ENCODE measurements at regions not wholly inside any gene's neighbourhood (a gene's known extent, or its start where the extent isn't known, plus 50 kb on each side); places are given as distances from the start of the nearest gene placed in this dataset.
"Not testable (repeated sequence)": the region's sequence is repeated elsewhere in the genome, so short reads cannot be mapped to it uniquely, and the experiment has no call there.

GRCh38 chr14:55780156-55780946 is 200.3 kb downstream of the KTN1 start:
- H3K9me3 ChIP-seq (ENCODE audit: control insufficient read depth, insufficient read depth, low read length), result no peaks in the 10 kb centered on the region
- H3K36me3 ChIP-seq (ENCODE audit: insufficient read depth, low read length), result no peaks in the 10 kb centered on the region
- no peaks in the 10 kb centered on the region for H3K4me1 ChIP-seq (ENCODE audit: insufficient read depth, low read length)
- H3K9ac ChIP-seq (ENCODE audit: low read depth, low read length), result no peak overlapping the region

GRCh38 chr14:55781046-55781445 is 201.0 kb downstream of the KTN1 start:
- Histone ChIP-seq H3K9ac (ENCODE audit: low read depth, low read length) (no peak overlapping the region), H3K36me3 (ENCODE audit: insufficient read depth, low read length) (no peaks in the 10 kb centered on the region), H3K9me3 (ENCODE audit: control insufficient read depth, insufficient read depth, low read length) (no peaks in the 10 kb centered on the region), H3K4me1 (ENCODE audit: insufficient read depth, low read length) (no peaks in the 10 kb centered on the region)

GRCh38 chr14:55782166-55782565 is 202.2 kb downstream of the KTN1 start:
- no peaks in the 10 kb centered on the region for H3K9me3 ChIP-seq (ENCODE audit: control insufficient read depth, insufficient read depth, low read length)

GRCh38 chr14:55789406-55789805 is 209.4 kb downstream of the KTN1 start:
- H3K4me1 ChIP-seq (ENCODE audit: insufficient read depth, low read length), result peaks cover under 1% of the 10 kb centered on the region; the same call in 1 of the 2 replicates
- H3K9me3 ChIP-seq (ENCODE audit: control insufficient read depth, insufficient read depth, low read length), result no peaks in the 10 kb centered on the region
- H3K36me3 ChIP-seq (ENCODE audit: insufficient read depth, low read length), result no peaks in the 10 kb centered on the region
- H3K9ac ChIP-seq (ENCODE audit: low read depth, low read length), result no peak overlapping the region

More at GRCh38 chr14:55782166-55782565, 202.2 kb downstream of the KTN1 start:
- H3K4me1 ChIP-seq (ENCODE audit: insufficient read depth, low read length), result no peaks in the 10 kb centered on the region
- H3K9ac ChIP-seq (ENCODE audit: low read depth, low read length), result no peak overlapping the region
- H3K36me3 ChIP-seq (ENCODE audit: insufficient read depth, low read length), result no peaks in the 10 kb centered on the region

- H3K36me3 ChIP-seq (ENCODE audit: insufficient read depth, low read length), result no peaks in the 10 kb centered on the region
- H3K9me3 ChIP-seq (ENCODE audit: control insufficient read depth, insufficient read depth, low read length), result no peaks in the 10 kb centered on the region
- no peak overlapping the region for H3K9ac ChIP-seq (ENCODE audit: low read depth, low read length)
- H3K4me1 ChIP-seq (ENCODE audit: insufficient read depth, low read length), result peaks cover 20% of the 10 kb centered on the region
These were observed 214.9 kb downstream of the KTN1 start for GRCh38 chr14:55794655-55795595.

GRCh38 chr14:55796513-55796912 is 216.5 kb downstream of the KTN1 start:
- H3K4me1 ChIP-seq (ENCODE audit: insufficient read depth, low read length), result peaks cover 24% of the 10 kb centered on the region
- not testable (repeated sequence) for H3K9ac ChIP-seq (ENCODE audit: low read depth, low read length); H3K9me3 ChIP-seq (ENCODE audit: control insufficient read depth, insufficient read depth, low read length); H3K36me3 ChIP-seq (ENCODE audit: insufficient read depth, low read length)

GRCh38 chr14:55798406-55798805 is 218.4 kb downstream of the KTN1 start:
- peaks cover 24% of the 10 kb centered on the region for H3K4me1 ChIP-seq (ENCODE audit: insufficient read depth, low read length)
- peaks cover 15% of the 10 kb centered on the region for H3K9me3 ChIP-seq (ENCODE audit: control insufficient read depth, insufficient read depth, low read length)
- no peaks in the 10 kb centered on the region for H3K36me3 ChIP-seq (ENCODE audit: insufficient read depth, low read length)
- H3K9ac ChIP-seq (ENCODE audit: low read depth, low read length), result no peak overlapping the region

GRCh38 chr14:55799508-55800095 is 219.6 kb downstream of the KTN1 start:
- H3K36me3 ChIP-seq (ENCODE audit: insufficient read depth, low read length), result no peaks in the 10 kb centered on the region
- H3K9ac ChIP-seq (ENCODE audit: low read depth, low read length), result no peak overlapping the region
- H3K4me1 ChIP-seq (ENCODE audit: insufficient read depth, low read length), result peaks cover 21% of the 10 kb centered on the region
- peaks cover 15% of the 10 kb centered on the region for H3K9me3 ChIP-seq (ENCODE audit: control insufficient read depth, insufficient read depth, low read length)

GRCh38 chr14:55800156-55800785 is 220.3 kb downstream of the KTN1 start:
- Histone ChIP-seq H3K4me1 (ENCODE audit: insufficient read depth, low read length) (peaks cover 19% of the 10 kb centered on the region; the same call in 1 of the 2 replicates), H3K9ac (ENCODE audit: low read depth, low read length) (no peak overlapping the region; the same call in 1 of the 2 replicates), H3K36me3 (ENCODE audit: insufficient read depth, low read length) (no peaks in the 10 kb centered on the region)

GRCh38 chr14:55801121-55801520 is 221.1 kb downstream of the KTN1 start:
- Histone ChIP-seq H3K9ac (ENCODE audit: low read depth, low read length) (no peak overlapping the region), H3K36me3 (ENCODE audit: insufficient read depth, low read length) (no peaks in the 10 kb centered on the region), H3K9me3 (ENCODE audit: control insufficient read depth, insufficient read depth, low read length) (peaks cover 15% of the 10 kb centered on the region), H3K4me1 (ENCODE audit: insufficient read depth, low read length) (peaks cover 19% of the 10 kb centered on the region; the same call in 1 of the 2 replicates)

More at GRCh38 chr14:55800156-55800785, 220.3 kb downstream of the KTN1 start:
- H3K9me3 ChIP-seq (ENCODE audit: control insufficient read depth, insufficient read depth, low read length), result peaks cover 15% of the 10 kb centered on the region

- Histone ChIP-seq H3K9me3 (ENCODE audit: control insufficient read depth, insufficient read depth, low read length) (peaks cover 15% of the 10 kb centered on the region), H3K9ac (ENCODE audit: low read depth, low read length) (no peak overlapping the region), H3K36me3 (ENCODE audit: insufficient read depth, low read length) (no peaks in the 10 kb centered on the region), H3K4me1 (ENCODE audit: insufficient read depth, low read length) (peaks cover 19% of the 10 kb centered on the region; the same call in 1 of the 2 replicates)
These were observed 223.2 kb downstream of the KTN1 start for GRCh38 chr14:55802986-55803872.

GRCh38 chr14:55803873-55804553 is 224.0 kb downstream of the KTN1 start:
- H3K4me1 ChIP-seq (ENCODE audit: insufficient read depth, low read length), result peaks cover 13% of the 10 kb centered on the region; the same call in 1 of the 2 replicates
- H3K9me3 ChIP-seq (ENCODE audit: control insufficient read depth, insufficient read depth, low read length), result peaks cover 15% of the 10 kb centered on the region
- no peak overlapping the region for H3K9ac ChIP-seq (ENCODE audit: low read depth, low read length)
- no peaks in the 10 kb centered on the region for H3K36me3 ChIP-seq (ENCODE audit: insufficient read depth, low read length)

- Histone ChIP-seq H3K9ac (ENCODE audit: low read depth, low read length) (no peak overlapping the region), H3K36me3 (ENCODE audit: insufficient read depth, low read length) (no peaks in the 10 kb centered on the region), H3K4me1 (ENCODE audit: insufficient read depth, low read length) (peaks cover under 1% of the 10 kb centered on the region; the same call in 1 of the 2 replicates), H3K9me3 (ENCODE audit: control insufficient read depth, insufficient read depth, low read length) (peaks cover 15% of the 10 kb centered on the region)
These were observed 225.2 kb downstream of the KTN1 start for GRCh38 chr14:55805250-55805649.

All from ES-I3 (cell line).